NT2/D1 (cell line): ENCODE measurements at regions not wholly inside any gene's neighbourhood (a gene's known extent, or its start where the extent isn't known, plus 50 kb on each side); places are given as distances from the start of the nearest gene placed in this dataset.

Source experiments
- DNase-seq: peaks from one replicate; pipeline ENCODE4 v3.0.0-alpha.2; 2011; ENCODE audit warnings: low read depth, low spot score
- H3K27me3 ChIP-seq: 2 replicates; pipeline ENCODE4 v1.6.0; 2011; ENCODE audit warnings: mild to moderate bottlenecking; ENCODE audit not compliant: insufficient read length, insufficient read depth
- H3K36me3 ChIP-seq: 2 replicates; pipeline ENCODE4 v1.6.1; 2011; ENCODE audit warnings: mild to moderate bottlenecking, low read length, mixed read lengths; ENCODE audit not compliant: insufficient read depth, insufficient read length
- H3K4me1 ChIP-seq: 2 replicates; pipeline ENCODE4 v1.5.1; 2011; ENCODE audit not compliant: insufficient read depth, insufficient read length
- H3K4me3 ChIP-seq: 2 replicates; pipeline ENCODE4 v1.5.1; 2011; ENCODE audit warnings: low read depth; ENCODE audit not compliant: insufficient read length
- H3K9ac ChIP-seq: 2 replicates; pipeline ENCODE4 v1.6.0; 2011; ENCODE audit warnings: low read depth; ENCODE audit not compliant: insufficient read length
- H3K9me3 ChIP-seq: 2 replicates; pipeline ENCODE4 v1.5.1; 2011; ENCODE audit warnings: mild to moderate bottlenecking, low read length; ENCODE audit not compliant: insufficient read depth
- SUZ12 ChIP-seq: IDR thresholded peaks from 2 replicates; pipeline ENCODE4 v1.6.1; 2011; ENCODE audit not compliant: insufficient read length, insufficient read depth; ENCODE audit errors: extremely low read depth
- YY1 ChIP-seq: IDR thresholded peaks from 2 replicates; pipeline ENCODE4 v1.6.1; 2011; ENCODE audit not compliant: insufficient read length, insufficient read depth
- ZNF274 ChIP-seq: IDR thresholded peaks from 2 replicates; pipeline ENCODE4 v1.6.1; 2011; ENCODE audit warnings: mild to moderate bottlenecking, low read depth, low read length

DNA sequence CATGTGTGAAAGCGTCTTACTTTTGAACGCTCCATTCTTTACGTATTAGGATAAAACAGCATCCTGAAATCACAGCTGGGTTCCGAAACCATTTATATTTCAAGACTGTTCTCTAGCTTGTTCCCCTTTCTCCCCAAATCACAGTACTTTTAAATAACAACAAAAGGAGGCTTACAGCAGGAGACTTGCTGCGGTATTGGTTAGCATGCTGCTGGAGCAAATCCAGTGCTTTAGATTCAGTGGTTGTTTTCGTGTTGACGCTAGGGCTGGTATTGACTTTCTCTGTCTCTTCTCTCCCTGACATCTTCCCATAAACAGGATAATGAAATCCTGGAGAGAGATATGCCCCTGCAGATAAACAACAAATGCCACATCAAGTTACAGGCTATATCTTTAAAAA lies 103.1 kb downstream of the ZNF608 start:
- Histone ChIP-seq H3K36me3 (peaks cover 62% of the 10 kb centered on the region), H3K9me3 (no peaks in the 10 kb centered on the region), H3K4me1 (no peaks in the 10 kb centered on the region), H3K4me3 (no peak overlapping the region), H3K9ac (no peak overlapping the region), H3K27me3 (no peaks in the 10 kb centered on the region)
- TF ChIP-seq SUZ12: no peak
- no peak for TF ChIP-seq YY1
- no peak for DNase-seq

GRCh38 chr5:124642151-124642550 lies 104.3 kb downstream of the ZNF608 start:
- no peaks in the 10 kb centered on the region for H3K4me1 ChIP-seq
- H3K27me3 ChIP-seq: no peaks in the 10 kb centered on the region
- no peak for DNase-seq
- no peaks in the 10 kb centered on the region for H3K9me3 ChIP-seq
- TF ChIP-seq ZNF274: no peak
- TF ChIP-seq SUZ12: no peak
- no peak for TF ChIP-seq YY1
- peaks cover 52% of the 10 kb centered on the region for H3K36me3 ChIP-seq
- no peak overlapping the region for H3K4me3 ChIP-seq
- H3K9ac ChIP-seq: no peak overlapping the region

- Histone ChIP-seq H3K4me1 (no peaks in the 10 kb centered on the region), H3K9me3 (no peaks in the 10 kb centered on the region), H3K9ac (no peak overlapping the region), H3K36me3 (peaks cover 43% of the 10 kb centered on the region), H3K27me3 (no peaks in the 10 kb centered on the region), H3K4me3 (no peak overlapping the region)
- no peak for TF ChIP-seq SUZ12
- no peak for TF ChIP-seq YY1
- TF ChIP-seq ZNF274: no peak
- DNase-seq: no peak
Observed at GRCh38 chr5:124641154-124641792, 105.2 kb downstream of the ZNF608 start.

- H3K4me1 ChIP-seq: no peaks in the 10 kb centered on the region
- DNase-seq: no peak
- TF ChIP-seq ZNF274 (no peak), SUZ12 (no peak), YY1 (no peak)
- no peak overlapping the region for H3K4me3 ChIP-seq
- H3K36me3 ChIP-seq: peaks cover 35% of the 10 kb centered on the region
- no peak overlapping the region for H3K9ac ChIP-seq
- H3K9me3 ChIP-seq: no peaks in the 10 kb centered on the region
- H3K27me3 ChIP-seq: no peaks in the 10 kb centered on the region
Observed at GRCh38 chr5:124639095-124639665, 107.3 kb downstream of the ZNF608 start.

DNA sequence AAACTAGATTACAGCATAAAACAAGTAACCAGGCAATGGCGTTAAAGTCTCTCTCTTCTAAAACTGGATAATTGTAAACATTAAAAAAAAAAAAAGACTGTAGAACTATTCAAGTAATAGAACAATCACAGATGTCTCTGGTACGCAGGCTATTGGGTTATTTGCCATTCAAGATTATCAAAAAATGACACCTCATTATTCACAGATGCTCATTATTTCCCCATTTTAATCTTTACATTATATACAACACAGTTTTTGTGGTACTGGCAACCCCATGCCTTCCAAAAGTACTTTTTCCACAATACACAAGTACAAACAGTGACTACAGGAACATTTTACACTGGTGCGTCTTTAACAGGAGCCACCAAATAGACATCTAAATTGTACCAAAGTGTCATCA lies 109.4 kb downstream of the ZNF608 start:
- peaks cover 23% of the 10 kb centered on the region for H3K36me3 ChIP-seq
- H3K4me3 ChIP-seq: no peak overlapping the region
- TF ChIP-seq SUZ12: no peak
- H3K9ac ChIP-seq: no peak overlapping the region
- no peaks in the 10 kb centered on the region for H3K27me3 ChIP-seq
- DNase-seq: no peak
- no peaks in the 10 kb centered on the region for H3K9me3 ChIP-seq
- H3K4me1 ChIP-seq: no peaks in the 10 kb centered on the region

GRCh38 chr5:124634741-124635323 lies 111.6 kb downstream of the ZNF608 start:
- H3K27me3 ChIP-seq: no peaks in the 10 kb centered on the region
- no peaks in the 10 kb centered on the region; the same call in 1 of the 2 replicates for H3K9me3 ChIP-seq
- no peak for DNase-seq
- peaks cover 9% of the 10 kb centered on the region for H3K36me3 ChIP-seq
- TF ChIP-seq YY1 (no peak), ZNF274 (no peak), SUZ12 (no peak)
- H3K4me3 ChIP-seq: no peak overlapping the region
- H3K9ac ChIP-seq: no peak overlapping the region
- no peaks in the 10 kb centered on the region for H3K4me1 ChIP-seq

DNA sequence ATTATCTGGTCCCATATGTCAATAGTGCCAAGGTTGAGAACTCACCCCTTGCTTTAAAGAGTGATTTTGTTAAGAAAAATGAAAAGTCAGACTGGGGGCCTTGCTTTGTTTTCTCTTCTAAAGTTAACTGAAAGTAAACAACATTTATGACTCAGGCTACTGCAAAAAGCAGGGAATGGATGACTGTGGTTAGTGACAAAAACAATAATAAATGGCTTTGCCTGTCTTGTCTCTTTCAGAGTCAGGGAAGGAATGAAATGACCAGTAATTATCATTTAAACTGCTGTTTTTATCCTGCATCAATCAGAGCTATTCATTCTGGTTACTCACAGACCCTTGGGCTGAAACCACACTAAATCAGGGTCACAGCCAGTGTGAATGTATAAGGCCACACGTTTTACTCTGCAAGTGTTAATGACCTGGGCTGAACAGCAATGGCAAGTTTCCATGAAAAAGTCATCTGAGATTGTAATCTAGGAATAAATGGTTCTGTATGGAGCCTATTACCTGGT lies 112.2 kb downstream of the ZNF608 start:
- TF ChIP-seq SUZ12: no peak
- no peak for TF ChIP-seq ZNF274
- TF ChIP-seq YY1: no peak
- peaks cover 9% of the 10 kb centered on the region for H3K36me3 ChIP-seq
- H3K9ac ChIP-seq: peak overlapping the region; percentile 1
- peaks cover 4% of the 10 kb centered on the region for H3K4me1 ChIP-seq
- no peak overlapping the region for H3K4me3 ChIP-seq
- H3K9me3 ChIP-seq: no peaks in the 10 kb centered on the region; the same call in 1 of the 2 replicates
- no peaks in the 10 kb centered on the region for H3K27me3 ChIP-seq
- DNase-seq: no peak
